HG03039 (cell line): ENCODE measurements at regions not wholly inside any gene's neighbourhood (a gene's known extent, or its start where the extent isn't known, plus 50 kb on each side); places are given as distances from the start of the nearest gene placed in this dataset.

Source experiments
- ATAC-seq: cut with Tn5 transposase; IDR thresholded peaks from one replicate; pipeline ENCODE4 v1.9.1; 2021; ENCODE audit warnings: mild to moderate bottlenecking, moderate library complexity; ENCODE audit not compliant: unreplicated experiment

- ATAC-seq: no peak
Measured at GRCh38 chr20:43804781-43805180, 78.0 kb upstream of the GTSF1L start.

- ATAC-seq: no peak
Measured at GRCh38 chr20:43803276-43803675, 76.5 kb upstream of the GTSF1L start.

GRCh38 chr20:43800186-43800585 lies 73.4 kb upstream of the GTSF1L start:
- ATAC-seq: no peak

GRCh38 chr20:43799741-43800140 lies 72.9 kb upstream of the GTSF1L start:
- no peak for ATAC-seq

GRCh38 chr20:43799150-43799711 lies 72.4 kb upstream of the GTSF1L start:
- no peak for ATAC-seq

GRCh38 chr20:43798291-43799149 lies 71.7 kb upstream of the GTSF1L start:
- no peak for ATAC-seq

- no peak for ATAC-seq
Measured at GRCh38 chr20:43794326-43794725, 67.5 kb upstream of the GTSF1L start.

GRCh38 chr20:43789593-43789992 lies 62.8 kb upstream of the GTSF1L start:
- ATAC-seq: no peak

- no peak for ATAC-seq
Measured at GRCh38 chr20:43787937-43788336, 61.1 kb upstream of the GTSF1L start.

- no peak for ATAC-seq
Measured at GRCh38 chr20:43786885-43787284, 60.1 kb upstream of the GTSF1L start.

GRCh38 chr20:43781215-43781614 lies 54.4 kb upstream of the GTSF1L start:
- no peak for ATAC-seq

GRCh38 chr20:43778375-43778774 lies 51.6 kb upstream of the GTSF1L start:
- ATAC-seq: no peak

GRCh38 chr20:43776691-43777090 lies 49.9 kb upstream of the GTSF1L start:
- ATAC-seq: no peak
